GM04503 (cell line): ENCODE measurements at regions not wholly inside any gene's neighbourhood (a gene's known extent, or its start where the extent isn't known, plus 50 kb on each side); places are given as distances from the start of the nearest gene placed in this dataset.

Experiments
- DNase-seq: peaks from one replicate; pipeline ENCODE4 v3.0.0-alpha.2; 2012; ENCODE audit warnings: low read depth

DNA sequence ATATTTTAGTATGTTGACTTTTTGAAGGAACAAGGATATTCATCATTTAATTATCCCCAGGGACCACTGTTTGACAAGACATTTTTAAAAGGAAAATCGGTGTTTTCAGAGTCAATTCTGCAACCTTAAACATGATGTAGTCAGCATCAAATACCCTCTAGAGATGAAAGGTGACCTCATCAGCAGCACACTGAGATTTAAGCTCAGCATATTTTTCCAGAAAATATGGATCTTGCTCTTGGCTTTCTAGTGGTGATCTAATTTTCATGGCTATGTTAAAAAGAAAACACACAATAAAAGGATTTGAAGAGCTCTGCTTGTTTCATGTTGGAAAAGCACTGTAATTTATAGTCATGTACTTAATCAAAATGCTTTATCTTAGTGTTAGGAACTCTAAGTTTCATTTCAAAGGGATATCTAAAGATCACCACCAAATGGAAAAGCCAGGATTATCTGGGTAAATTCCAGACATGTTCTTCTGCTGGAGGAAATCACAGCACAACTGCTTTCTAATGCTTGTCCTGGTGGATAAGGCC is 487.2 kb downstream of the ENC1 start:
- no peak for DNase-seq

- DNase-seq, result no peak
Measured at GRCh38 chr5:74152625-74153254, 487.8 kb downstream of the ENC1 start.

GRCh38 chr5:74152136-74152535 is 488.4 kb downstream of the ENC1 start:
- no peak for DNase-seq

DNA sequence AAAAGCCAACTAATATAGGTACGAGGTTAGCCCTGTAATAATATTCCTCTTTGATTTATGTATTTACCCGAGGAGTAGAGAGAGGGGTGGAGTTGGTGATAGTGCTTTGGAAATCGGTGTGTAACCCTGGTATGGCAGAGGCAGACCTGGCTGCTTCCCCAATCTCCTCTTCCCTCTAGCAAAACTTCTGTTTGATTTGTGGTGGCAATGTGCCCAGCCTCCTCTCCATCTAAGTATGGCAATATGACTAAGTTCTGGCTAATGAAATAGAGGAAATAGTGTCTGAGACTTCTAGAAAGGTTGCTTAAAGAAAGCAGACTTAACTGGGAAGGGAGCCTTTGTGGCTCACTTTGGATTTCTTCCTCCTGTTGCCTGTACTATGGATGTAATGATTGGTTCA is 491.1 kb downstream of the ENC1 start:
- DNase-seq, result peak; percentile 77

GRCh38 chr5:74148321-74148720 is 492.2 kb downstream of the ENC1 start:
- DNase-seq, result no peak

DNA sequence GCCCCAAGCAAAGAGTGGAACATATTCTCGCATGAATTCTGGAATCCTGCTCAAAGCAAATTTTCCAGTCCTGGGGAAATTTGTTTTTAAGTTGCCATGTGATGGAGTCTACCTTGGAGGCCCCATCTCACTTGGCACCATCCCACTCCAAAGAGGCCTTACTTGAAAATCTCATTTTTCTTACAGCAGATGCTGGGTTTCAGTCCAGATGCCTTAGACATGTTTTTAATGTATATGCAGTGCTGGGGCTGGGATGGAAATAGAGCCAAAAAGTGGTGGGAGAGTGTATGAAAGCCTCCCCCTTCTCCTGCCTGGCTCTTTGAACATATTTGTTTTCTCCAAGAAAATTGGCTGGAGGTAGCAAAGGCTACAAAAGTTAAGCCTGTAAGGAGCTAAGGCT is 493.7 kb downstream of the ENC1 start:
- DNase-seq, result no peak

DNA sequence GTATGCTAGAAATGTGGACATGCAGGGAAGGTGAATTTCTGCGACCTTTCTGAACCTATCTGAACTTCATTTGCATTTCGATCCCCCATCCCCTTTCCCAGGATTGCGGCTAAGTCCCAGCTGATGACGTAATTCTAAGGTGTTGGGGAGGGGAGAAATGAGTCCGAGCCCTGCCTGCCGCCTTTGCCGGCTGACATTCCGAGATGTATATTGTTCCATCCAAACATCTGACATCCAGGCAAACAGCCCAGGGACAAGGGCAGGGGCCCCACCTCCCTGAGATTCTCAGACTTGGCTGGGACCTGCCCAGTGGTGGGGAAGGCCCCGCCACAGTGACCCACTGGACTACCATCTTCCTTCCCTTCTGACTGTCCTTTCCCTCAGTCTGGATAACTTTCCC is 494.6 kb downstream of the ENC1 start:
- no peak for DNase-seq

DNA sequence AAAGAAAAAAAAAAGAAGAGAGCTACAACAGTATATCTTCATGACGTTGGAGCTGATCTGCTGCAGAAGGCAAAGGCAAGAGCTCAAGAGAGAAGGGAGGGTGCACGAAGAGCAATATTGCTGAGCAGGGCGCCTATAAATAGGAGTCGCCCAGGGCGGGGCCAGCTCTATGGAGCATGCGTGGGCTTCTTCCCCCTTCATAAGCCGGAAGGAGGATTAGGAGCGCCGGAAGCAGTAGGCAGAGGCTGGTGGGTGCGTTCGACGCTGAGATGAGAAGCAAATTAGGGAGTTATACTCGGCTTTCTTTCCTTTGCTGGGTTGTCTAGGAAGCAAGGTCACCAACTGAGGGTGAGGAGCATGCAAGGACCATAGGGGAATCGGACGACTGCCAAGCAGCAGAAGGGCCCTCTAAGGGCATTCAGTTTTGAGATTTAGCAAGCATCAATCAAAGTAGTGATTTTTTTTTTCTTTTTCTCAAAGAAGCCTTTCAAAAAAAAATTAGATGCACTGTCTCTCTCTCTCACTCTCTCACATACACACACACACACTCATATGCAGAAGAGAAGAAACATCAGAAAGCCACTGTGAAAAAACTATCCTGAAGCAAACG is 496.7 kb downstream of the ENC1 start:
- no peak for DNase-seq

DNA sequence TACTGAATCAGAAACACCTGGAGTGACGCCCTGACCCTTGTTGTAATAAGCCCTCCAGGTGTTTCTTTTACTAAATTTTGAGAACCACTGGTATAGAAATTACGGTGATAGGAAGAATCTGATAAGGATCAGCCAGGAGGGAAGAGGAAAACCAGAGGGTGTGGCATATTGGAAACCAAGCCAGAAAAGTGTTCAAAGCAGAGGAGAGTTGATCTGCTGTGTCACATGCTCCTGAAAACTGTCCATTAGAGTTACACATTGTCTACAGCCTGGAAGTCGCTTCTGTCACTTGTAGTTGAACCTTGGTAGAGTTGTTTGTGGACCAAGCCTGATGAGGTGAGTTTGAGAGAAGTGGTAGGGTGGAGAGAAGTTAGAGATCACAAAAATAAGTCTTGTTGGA is 497.4 kb downstream of the ENC1 start:
- no peak for DNase-seq

GRCh38 chr5:74141053-74141452 is 499.5 kb downstream of the ENC1 start:
- peak; percentile 33 for DNase-seq

DNA sequence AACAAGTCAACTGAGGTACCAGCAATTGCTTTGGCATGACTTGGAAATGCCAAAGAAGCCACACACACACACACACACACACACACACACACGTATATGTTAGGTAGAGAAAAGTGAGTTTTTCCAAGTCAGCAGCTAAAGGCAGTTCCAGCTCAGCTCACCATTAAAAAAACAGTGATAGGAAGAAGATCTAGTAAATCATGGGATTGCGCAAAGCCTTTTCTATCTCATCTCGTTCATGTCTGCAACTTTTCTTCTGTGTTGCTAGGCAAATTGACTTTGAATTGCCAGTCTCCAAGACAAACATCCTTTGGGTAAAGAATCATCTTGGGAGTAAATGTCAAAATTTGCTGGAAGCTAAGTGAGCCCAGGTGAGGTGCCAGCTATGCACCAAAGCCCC is 500.1 kb downstream of the ENC1 start:
- DNase-seq, result no peak

- DNase-seq, result no peak
Measured at GRCh38 chr5:74139589-74139988, 500.9 kb downstream of the ENC1 start.

- DNase-seq, result no peak
Measured at GRCh38 chr5:74138721-74139120, 501.8 kb downstream of the ENC1 start.

DNA sequence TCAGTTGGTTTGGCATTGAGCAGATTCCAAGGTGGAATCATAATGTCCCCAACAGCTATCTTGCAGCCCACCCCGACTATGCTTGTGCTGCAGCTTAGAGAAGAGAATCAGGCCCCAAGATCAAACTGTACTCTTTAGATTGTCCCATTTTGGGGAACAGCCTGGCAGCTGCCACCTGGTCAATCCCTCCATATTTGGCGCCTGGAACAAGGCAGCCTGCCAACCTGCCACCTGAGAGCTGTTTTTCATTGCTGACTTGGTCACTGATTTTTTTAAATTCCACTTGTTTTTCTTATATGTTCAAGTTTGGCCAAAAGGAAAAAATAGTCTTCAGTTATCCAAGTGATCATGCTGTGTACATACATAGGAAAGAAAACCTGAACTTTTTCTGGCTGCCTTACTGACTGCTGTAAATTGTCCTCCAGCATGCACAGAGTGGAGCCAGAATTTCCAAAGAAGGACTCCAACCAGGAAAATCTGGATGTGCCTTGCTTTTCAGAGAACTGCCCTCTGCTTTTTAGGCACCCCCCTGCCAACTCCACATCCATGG is 504.2 kb downstream of the ENC1 start:
- no peak for DNase-seq

DNA sequence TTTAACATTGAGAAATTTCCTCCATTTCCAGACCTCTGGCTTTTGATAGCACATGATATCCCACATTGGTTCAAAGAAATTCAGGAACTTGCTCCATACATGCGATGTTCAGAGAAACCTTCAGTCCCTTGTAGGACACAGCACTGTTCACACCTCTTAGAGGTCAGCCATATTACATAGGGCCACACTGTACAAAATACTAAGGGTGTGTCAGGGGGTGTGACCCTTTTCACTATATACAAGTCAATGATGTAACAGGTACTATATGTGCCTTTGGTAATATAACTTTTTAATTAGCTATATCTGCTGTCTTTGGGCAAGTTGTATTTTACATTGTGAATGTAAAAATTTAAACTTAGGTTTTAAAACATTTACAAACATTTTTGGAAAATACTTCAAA is 505.5 kb downstream of the ENC1 start:
- DNase-seq, result no peak

GRCh38 chr5:74132485-74132884 is 506.5 kb downstream of the ARHGEF28 start:
- DNase-seq, result no peak

DNA sequence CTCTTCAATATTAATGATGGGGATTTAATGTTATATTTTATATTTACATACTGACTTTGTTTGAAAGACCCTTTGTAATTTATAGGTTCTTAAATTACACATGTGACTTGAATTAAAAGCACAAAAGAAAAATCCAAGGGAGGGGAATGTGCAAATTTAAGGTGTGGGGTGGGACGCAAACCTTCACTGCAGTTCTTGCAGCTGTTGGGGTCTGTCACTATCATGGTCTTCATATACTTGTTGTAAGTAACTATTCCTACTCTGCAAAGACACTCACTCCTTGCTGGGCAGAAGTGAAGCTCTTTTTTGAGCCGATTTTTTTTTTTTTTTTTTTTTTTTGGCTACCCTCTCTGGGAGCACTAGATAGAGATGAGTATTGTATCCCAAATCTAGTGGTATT is 505.3 kb downstream of the ARHGEF28 start:
- no peak for DNase-seq

- DNase-seq, result no peak
Measured at GRCh38 chr5:74130155-74130897, 504.3 kb downstream of the ARHGEF28 start.

GRCh38 chr5:74127381-74128320 is 501.7 kb downstream of the ARHGEF28 start:
- no peak for DNase-seq

DNA sequence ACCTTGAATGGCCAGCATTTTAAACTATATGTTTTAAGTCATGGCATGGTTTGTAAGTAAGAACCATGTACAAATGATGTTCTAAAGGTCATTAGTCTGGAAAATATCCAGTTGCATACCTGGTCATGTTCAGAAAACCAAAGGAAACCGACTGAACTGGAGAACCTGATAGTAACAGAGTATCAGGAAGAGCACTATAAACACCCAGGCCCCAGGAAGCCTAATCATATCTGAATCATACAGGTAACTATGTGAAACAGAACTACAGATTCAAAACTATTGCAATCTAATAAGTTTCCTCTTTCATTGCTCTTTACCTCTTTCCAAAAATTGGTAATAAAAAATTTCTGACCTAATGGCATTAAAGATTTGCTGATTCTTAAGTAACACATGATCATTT is 500.3 kb downstream of the ARHGEF28 start:
- no peak for DNase-seq

GRCh38 chr5:74124826-74125225 is 498.8 kb downstream of the ARHGEF28 start:
- DNase-seq, result no peak

DNA sequence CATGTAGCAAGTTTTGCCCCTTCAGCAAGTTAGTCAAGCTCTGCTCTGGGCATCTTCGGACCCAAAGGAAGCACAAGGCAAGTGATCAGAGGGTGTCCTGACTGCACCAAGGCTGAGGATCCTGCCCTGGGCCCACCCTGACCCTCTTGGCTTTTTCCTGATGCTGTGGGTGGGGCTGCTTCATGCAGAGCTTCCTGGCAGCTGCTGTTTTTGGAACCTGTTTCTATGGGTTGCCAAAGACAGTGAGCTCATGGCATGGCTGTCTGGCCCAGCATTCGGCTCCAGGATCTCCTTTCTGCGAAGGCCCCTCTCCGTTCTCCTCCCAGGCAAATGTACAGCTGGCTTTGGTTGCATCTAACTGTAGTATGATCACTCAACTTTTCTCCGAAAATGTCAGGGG is 497.9 kb downstream of the ARHGEF28 start:
- DNase-seq, result no peak
